GM23338 (cell line): ENCODE measurements at regions not wholly inside any gene's neighbourhood (a gene's known extent, or its start where the extent isn't known, plus 50 kb on each side); places are given as distances from the start of the nearest gene placed in this dataset.

Source experiments
- ATAC-seq: fragments of 200-7000 bp; cut with Tn5 transposase; 3 replicates; pipeline ENCODE4 v1.9.1; 2020
- DNase-seq: peaks from one replicate; pipeline ENCODE4 v3.0.0-alpha.2; 2015; ENCODE audit warnings: low spot score
- H2AFZ ChIP-seq: fragments of 200-600 bp; sonication (generic); 2 replicates; pipeline ENCODE4 v1.8.0; 2016; ENCODE audit warnings: antibody characterized with exemption, mild to moderate bottlenecking, moderate library complexity
- H3F3A ChIP-seq: fragments of 200-600 bp; sonication (generic); replicated peaks from 2 replicates; pipeline ENCODE4 v1.8.0; 2017; ENCODE audit warnings: antibody characterized with exemption, mixed run types, low read depth
- H3K27ac ChIP-seq: fragments of 200-600 bp; sonication (generic); 2 replicates; pipeline ENCODE4 v1.6.1; 2016; ENCODE audit warnings: low read depth
- H3K27me3 ChIP-seq: fragments of 200-600 bp; sonication (generic); 2 replicates; pipeline ENCODE4 v1.8.0; 2016; ENCODE audit warnings: mild to moderate bottlenecking, mixed run types, moderate library complexity; ENCODE audit not compliant: insufficient read depth
- H3K36me3 ChIP-seq: fragments of 200-600 bp; sonication (generic); 2 replicates; pipeline ENCODE4 v1.8.0; 2016; ENCODE audit warnings: mild to moderate bottlenecking; ENCODE audit not compliant: insufficient read depth
- H3K4me1 ChIP-seq: fragments of 200-600 bp; sonication (generic); 2 replicates; pipeline ENCODE4 v1.8.0; 2016; ENCODE audit warnings: mild to moderate bottlenecking, moderate library complexity; ENCODE audit not compliant: insufficient read depth
- H3K4me2 ChIP-seq: fragments of 200-600 bp; sonication (generic); 2 replicates; pipeline ENCODE4 v1.7.1; 2017; ENCODE audit warnings: mixed run types
- H3K4me3 ChIP-seq: fragments of 200-600 bp; sonication (generic); 2 replicates; pipeline ENCODE4 v1.6.1; 2016; ENCODE audit warnings: mixed run types
- H3K79me2 ChIP-seq: fragments of 200-600 bp; sonication (generic); replicated peaks from 2 replicates; pipeline ENCODE4 v1.8.0; 2017; ENCODE audit warnings: mild to moderate bottlenecking; ENCODE audit not compliant: insufficient read depth
- H3K9me2 ChIP-seq: fragments of 200-600 bp; sonication (generic); 2 replicates; pipeline ENCODE4 v1.8.0; 2017; ENCODE audit not compliant: insufficient read depth
- H4K20me1 ChIP-seq: fragments of 200-600 bp; sonication (generic); replicated peaks from 2 replicates; pipeline ENCODE4 v1.8.0; 2017; ENCODE audit warnings: mild to moderate bottlenecking; ENCODE audit not compliant: insufficient read depth
- H3K27ac Mint-ChIP-seq: 2 replicates; pipeline ENCODE4 v1.8.0; 2020; ENCODE audit warnings: inconsistent platforms, mild to moderate bottlenecking, moderate library complexity, mixed read lengths
- H3K27me3 Mint-ChIP-seq: 3 replicates; pipeline ENCODE4 v1.8.0; 2022; ENCODE audit warnings: low read depth, mild to moderate bottlenecking, moderate library complexity, mixed read lengths, inconsistent platforms; ENCODE audit not compliant: insufficient read depth, poor library complexity
- H3K36me3 Mint-ChIP-seq: 3 replicates; pipeline ENCODE4 v1.8.0; 2021; ENCODE audit warnings: low read depth, mild to moderate bottlenecking, inconsistent platforms, moderate library complexity, mixed read lengths
- H3K4me1 Mint-ChIP-seq: 3 replicates; pipeline ENCODE4 v1.8.0; 2020; ENCODE audit warnings: mild to moderate bottlenecking, inconsistent platforms, mixed read lengths
- H3K4me3 Mint-ChIP-seq: 3 replicates; pipeline ENCODE4 v1.8.0; 2021; ENCODE audit warnings: moderate library complexity, mild to moderate bottlenecking, inconsistent platforms, mixed read lengths
- H3K9me3 Mint-ChIP-seq: 3 replicates; pipeline ENCODE4 v1.8.0; 2020; ENCODE audit warnings: moderate library complexity, mild to moderate bottlenecking, inconsistent platforms, mixed read lengths
- CREB1 ChIP-seq: fragments of 250-450 bp; sonication (Bioruptor Pico); IDR thresholded peaks from 2 replicates; pipeline ENCODE4 v1.5.0; 2020; ENCODE audit warnings: low read depth, mild to moderate bottlenecking, moderate library complexity
- EZH2 ChIP-seq: fragments of 200-600 bp; sonication (generic); IDR thresholded peaks from one replicate; pipeline ENCODE4 v1.8.0; 2017; ENCODE audit warnings: antibody characterized with exemption, mild to moderate bottlenecking, low read depth; ENCODE audit not compliant: unreplicated experiment
- EZH2phosphoT487 ChIP-seq: fragments of 200-600 bp; sonication (generic); IDR thresholded peaks from one replicate; pipeline ENCODE4 v1.8.1; 2018; ENCODE audit warnings: antibody characterized with exemption; ENCODE audit not compliant: unreplicated experiment
- JUNB ChIP-seq: IDR thresholded peaks from one replicate; pipeline ENCODE4 v1.6.1; 2016; ENCODE audit warnings: antibody characterized with exemption; ENCODE audit not compliant: unreplicated experiment
- NANOG ChIP-seq: IDR thresholded peaks from 2 replicates; pipeline ENCODE4 v1.6.1; 2016; ENCODE audit warnings: antibody characterized with exemption, borderline replicate concordance
- POLR2AphosphoS5 ChIP-seq: IDR thresholded peaks from 2 replicates; pipeline ENCODE4 v1.6.1; 2016; ENCODE audit warnings: antibody characterized with exemption, low read depth
- STAT1 ChIP-seq: IDR thresholded peaks from one replicate; pipeline ENCODE4 v1.6.1; 2016; ENCODE audit warnings: antibody characterized with exemption; ENCODE audit not compliant: unreplicated experiment
- ZNF114 ChIP-seq: fragments of 250-450 bp; sonication (Bioruptor Pico); IDR thresholded peaks from 2 replicates; pipeline ENCODE4 v1.5.0; 2020; ENCODE audit warnings: mild to moderate bottlenecking, moderate library complexity
- TF ChIP-seq, protein P1 (sequence below), 2 experiments: fragments of 200-600 bp in 1 of 2; sonication (generic) in 1 of 2; conservative IDR thresholded peaks; 2 replicates each; pipeline versions ENCODE4 v1.5.1 to v1.6.1; 2016 to 2017; ENCODE audit warnings: antibody characterized with exemption in 2 of 2, low read depth in 2 of 2, mild to moderate bottlenecking in 2 of 2, moderate library complexity in 1 of 2
- TF ChIP-seq, protein P2 (sequence below): fragments of 250-450 bp; sonication (Bioruptor Pico); IDR thresholded peaks from 2 replicates; pipeline ENCODE4 v1.5.0; 2020; ENCODE audit warnings: mild to moderate bottlenecking, moderate library complexity
- TF ChIP-seq, protein P3 (sequence below): IDR thresholded peaks from one replicate; pipeline ENCODE4 v1.6.1; 2018; ENCODE audit warnings: antibody characterized with exemption; ENCODE audit not compliant: unreplicated experiment

DNA sequence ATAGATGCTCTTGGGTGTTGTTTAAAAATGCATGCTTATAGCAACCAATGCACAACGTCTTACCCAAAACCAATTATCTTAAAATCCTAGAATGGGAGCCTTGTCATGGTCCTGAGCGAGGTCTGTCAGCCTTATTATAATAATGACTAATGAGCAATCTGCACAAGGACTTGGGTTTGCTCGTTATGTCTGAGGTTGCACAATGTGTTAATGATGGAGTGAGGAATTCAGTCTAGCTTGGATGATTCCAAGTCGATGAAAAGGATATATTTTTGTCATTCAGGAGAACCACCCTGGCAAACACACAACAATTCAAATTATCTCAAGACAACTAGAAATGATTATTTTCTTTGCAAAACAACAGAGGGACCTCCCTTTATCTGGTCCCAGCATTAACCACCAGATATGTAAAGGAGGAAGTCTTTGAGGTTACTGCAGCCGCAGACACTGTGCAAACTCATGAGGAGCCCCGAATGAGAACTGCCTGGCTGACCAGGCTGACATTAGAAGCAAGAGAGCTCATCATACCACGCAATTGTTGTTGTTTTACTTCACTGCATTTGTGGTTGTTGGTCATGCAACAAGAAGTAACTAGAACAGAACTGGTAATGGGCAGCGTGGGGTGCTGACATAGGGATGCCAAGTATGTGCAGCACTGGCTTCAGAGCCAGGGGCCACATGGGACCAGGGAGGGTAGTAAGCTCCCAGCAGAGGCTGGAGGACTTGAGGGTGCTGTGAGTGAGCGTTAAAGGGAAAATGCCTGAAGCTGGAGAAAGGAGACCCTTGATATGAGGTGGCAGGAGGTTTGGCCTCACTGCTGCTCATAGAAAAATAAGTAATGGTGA, 488.3 kb downstream of the CDH26 start:
- Histone ChIP-seq H3K9me2 (no peaks in the 10 kb centered on the region), H3K79me2 (no peaks in the 10 kb centered on the region), H3K27ac (no peak overlapping the region), H3K27me3 (no peaks in the 10 kb centered on the region), H3K36me3 (no peaks in the 10 kb centered on the region), H3K4me3 (no peak overlapping the region), H3K4me2 (no peak overlapping the region), H2AFZ (no peak overlapping the region), H3K4me1 (no peaks in the 10 kb centered on the region), H3F3A (no peaks in the 10 kb centered on the region), H4K20me1 (no peaks in the 10 kb centered on the region)
- H3K36me3 Mint-ChIP-seq: no peaks in the 10 kb centered on the region
- TF ChIP-seq CREB1 (no peak), STAT1 (no peak), EZH2 (no peak), EZH2phosphoT487 (no peak), ZNF114 (CRISPR knock-in tag) (no peak), NANOG (no peak), POLR2AphosphoS5 (no peak), JUNB (no peak)
- TF ChIP-seq, protein P1, sequence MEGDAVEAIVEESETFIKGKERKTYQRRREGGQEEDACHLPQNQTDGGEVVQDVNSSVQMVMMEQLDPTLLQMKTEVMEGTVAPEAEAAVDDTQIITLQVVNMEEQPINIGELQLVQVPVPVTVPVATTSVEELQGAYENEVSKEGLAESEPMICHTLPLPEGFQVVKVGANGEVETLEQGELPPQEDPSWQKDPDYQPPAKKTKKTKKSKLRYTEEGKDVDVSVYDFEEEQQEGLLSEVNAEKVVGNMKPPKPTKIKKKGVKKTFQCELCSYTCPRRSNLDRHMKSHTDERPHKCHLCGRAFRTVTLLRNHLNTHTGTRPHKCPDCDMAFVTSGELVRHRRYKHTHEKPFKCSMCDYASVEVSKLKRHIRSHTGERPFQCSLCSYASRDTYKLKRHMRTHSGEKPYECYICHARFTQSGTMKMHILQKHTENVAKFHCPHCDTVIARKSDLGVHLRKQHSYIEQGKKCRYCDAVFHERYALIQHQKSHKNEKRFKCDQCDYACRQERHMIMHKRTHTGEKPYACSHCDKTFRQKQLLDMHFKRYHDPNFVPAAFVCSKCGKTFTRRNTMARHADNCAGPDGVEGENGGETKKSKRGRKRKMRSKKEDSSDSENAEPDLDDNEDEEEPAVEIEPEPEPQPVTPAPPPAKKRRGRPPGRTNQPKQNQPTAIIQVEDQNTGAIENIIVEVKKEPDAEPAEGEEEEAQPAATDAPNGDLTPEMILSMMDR (conservative IDR thresholded peaks at IDR 0.05; ENCODE audit: low read depth in 2 of 2): no peak
- TF ChIP-seq, protein P2, sequence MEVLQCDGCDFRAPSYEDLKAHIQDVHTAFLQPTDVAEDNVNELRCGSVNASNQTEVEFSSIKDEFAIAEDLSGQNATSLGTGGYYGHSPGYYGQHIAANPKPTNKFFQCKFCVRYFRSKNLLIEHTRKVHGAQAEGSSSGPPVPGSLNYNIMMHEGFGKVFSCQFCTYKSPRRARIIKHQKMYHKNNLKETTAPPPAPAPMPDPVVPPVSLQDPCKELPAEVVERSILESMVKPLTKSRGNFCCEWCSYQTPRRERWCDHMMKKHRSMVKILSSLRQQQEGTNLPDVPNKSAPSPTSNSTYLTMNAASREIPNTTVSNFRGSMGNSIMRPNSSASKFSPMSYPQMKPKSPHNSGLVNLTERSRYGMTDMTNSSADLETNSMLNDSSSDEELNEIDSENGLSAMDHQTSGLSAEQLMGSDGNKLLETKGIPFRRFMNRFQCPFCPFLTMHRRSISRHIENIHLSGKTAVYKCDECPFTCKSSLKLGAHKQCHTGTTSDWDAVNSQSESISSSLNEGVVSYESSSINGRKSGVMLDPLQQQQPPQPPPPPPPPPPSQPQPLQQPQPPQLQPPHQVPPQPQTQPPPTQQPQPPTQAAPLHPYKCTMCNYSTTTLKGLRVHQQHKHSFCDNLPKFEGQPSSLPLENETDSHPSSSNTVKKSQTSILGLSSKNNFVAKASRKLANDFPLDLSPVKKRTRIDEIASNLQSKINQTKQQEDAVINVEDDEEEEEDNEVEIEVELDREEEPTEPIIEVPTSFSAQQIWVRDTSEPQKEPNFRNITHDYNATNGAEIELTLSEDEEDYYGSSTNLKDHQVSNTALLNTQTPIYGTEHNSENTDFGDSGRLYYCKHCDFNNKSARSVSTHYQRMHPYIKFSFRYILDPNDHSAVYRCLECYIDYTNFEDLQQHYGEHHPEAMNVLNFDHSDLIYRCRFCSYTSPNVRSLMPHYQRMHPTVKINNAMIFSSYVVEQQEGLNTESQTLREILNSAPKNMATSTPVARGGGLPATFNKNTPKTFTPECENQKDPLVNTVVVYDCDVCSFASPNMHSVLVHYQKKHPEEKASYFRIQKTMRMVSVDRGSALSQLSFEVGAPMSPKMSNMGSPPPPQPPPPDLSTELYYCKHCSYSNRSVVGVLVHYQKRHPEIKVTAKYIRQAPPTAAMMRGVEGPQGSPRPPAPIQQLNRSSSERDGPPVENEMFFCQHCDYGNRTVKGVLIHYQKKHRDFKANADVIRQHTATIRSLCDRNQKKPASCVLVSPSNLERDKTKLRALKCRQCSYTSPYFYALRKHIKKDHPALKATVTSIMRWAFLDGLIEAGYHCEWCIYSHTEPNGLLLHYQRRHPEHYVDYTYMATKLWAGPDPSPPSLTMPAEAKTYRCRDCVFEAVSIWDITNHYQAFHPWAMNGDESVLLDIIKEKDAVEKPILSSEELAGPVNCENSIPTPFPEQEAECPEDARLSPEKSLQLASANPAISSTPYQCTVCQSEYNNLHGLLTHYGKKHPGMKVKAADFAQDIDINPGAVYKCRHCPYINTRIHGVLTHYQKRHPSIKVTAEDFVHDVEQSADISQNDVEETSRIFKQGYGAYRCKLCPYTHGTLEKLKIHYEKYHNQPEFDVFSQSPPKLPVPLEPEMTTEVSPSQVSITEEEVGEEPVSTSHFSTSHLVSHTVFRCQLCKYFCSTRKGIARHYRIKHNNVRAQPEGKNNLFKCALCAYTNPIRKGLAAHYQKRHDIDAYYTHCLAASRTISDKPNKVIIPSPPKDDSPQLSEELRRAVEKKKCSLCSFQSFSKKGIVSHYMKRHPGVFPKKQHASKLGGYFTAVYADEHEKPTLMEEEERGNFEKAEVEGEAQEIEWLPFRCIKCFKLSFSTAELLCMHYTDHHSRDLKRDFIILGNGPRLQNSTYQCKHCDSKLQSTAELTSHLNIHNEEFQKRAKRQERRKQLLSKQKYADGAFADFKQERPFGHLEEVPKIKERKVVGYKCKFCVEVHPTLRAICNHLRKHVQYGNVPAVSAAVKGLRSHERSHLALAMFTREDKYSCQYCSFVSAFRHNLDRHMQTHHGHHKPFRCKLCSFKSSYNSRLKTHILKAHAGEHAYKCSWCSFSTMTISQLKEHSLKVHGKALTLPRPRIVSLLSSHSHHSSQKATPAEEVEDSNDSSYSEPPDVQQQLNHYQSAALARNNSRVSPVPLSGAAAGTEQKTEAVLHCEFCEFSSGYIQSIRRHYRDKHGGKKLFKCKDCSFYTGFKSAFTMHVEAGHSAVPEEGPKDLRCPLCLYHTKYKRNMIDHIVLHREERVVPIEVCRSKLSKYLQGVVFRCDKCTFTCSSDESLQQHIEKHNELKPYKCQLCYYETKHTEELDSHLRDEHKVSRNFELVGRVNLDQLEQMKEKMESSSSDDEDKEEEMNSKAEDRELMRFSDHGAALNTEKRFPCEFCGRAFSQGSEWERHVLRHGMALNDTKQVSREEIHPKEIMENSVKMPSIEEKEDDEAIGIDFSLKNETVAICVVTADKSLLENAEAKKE (CRISPR knock-in tag): no peak
- TF ChIP-seq, protein P3, sequence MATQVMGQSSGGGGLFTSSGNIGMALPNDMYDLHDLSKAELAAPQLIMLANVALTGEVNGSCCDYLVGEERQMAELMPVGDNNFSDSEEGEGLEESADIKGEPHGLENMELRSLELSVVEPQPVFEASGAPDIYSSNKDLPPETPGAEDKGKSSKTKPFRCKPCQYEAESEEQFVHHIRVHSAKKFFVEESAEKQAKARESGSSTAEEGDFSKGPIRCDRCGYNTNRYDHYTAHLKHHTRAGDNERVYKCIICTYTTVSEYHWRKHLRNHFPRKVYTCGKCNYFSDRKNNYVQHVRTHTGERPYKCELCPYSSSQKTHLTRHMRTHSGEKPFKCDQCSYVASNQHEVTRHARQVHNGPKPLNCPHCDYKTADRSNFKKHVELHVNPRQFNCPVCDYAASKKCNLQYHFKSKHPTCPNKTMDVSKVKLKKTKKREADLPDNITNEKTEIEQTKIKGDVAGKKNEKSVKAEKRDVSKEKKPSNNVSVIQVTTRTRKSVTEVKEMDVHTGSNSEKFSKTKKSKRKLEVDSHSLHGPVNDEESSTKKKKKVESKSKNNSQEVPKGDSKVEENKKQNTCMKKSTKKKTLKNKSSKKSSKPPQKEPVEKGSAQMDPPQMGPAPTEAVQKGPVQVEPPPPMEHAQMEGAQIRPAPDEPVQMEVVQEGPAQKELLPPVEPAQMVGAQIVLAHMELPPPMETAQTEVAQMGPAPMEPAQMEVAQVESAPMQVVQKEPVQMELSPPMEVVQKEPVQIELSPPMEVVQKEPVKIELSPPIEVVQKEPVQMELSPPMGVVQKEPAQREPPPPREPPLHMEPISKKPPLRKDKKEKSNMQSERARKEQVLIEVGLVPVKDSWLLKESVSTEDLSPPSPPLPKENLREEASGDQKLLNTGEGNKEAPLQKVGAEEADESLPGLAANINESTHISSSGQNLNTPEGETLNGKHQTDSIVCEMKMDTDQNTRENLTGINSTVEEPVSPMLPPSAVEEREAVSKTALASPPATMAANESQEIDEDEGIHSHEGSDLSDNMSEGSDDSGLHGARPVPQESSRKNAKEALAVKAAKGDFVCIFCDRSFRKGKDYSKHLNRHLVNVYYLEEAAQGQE: no peak
- no peaks in the 10 kb centered on the region; the same call in 2 of the 3 replicates for H3K4me1 Mint-ChIP-seq
- DNase-seq: no peak
- no peaks in the 10 kb centered on the region; the same call in 2 of the 3 replicates for H3K9me3 Mint-ChIP-seq
- peaks cover 4% of the 10 kb centered on the region for H3K27me3 Mint-ChIP-seq
- no peak overlapping the region for H3K4me3 Mint-ChIP-seq
- no peak for ATAC-seq
- H3K27ac Mint-ChIP-seq: no peak overlapping the region
